Activated CD4-positive, alpha-beta T cell treated with anti-CD3 and anti-CD28 coated beads, Interleukin-2, amount 10 ng/mL, durations not matched to agents 24 days and 14 days (primary cell): ENCODE measurements at regions not wholly inside any gene's neighbourhood (a gene's known extent, or its start where the extent isn't known, plus 50 kb on each side); places are given as distances from the start of the nearest gene placed in this dataset.

Experiments used
- DNase-seq: peaks from one replicate; pipeline ENCODE4 v3.0.0; 2022
- H3K27ac Mint-ChIP-seq: one replicate; pipeline ENCODE4 v1.8.0; 2022; ENCODE audit warnings: mild to moderate bottlenecking, mixed read lengths
- H3K27me3 Mint-ChIP-seq: one replicate; pipeline ENCODE4 v1.8.0; 2022; ENCODE audit warnings: mixed read lengths
- H3K36me3 Mint-ChIP-seq: one replicate; pipeline ENCODE4 v1.8.0; 2022; ENCODE audit warnings: low read depth, mild to moderate bottlenecking, mixed read lengths
- H3K4me1 Mint-ChIP-seq: one replicate; pipeline ENCODE4 v1.8.0; 2021; ENCODE audit warnings: mixed read lengths
- H3K4me3 Mint-ChIP-seq: one replicate; pipeline ENCODE4 v1.8.0; 2022; ENCODE audit warnings: mild to moderate bottlenecking, moderate library complexity, mixed read lengths
- H3K9me3 Mint-ChIP-seq: one replicate; pipeline ENCODE4 v1.8.0; 2021; ENCODE audit warnings: mixed read lengths
- intact Hi-C: fragments of 100-400 bp; cut with micrococcal nuclease; formaldehyde crosslinking; loops from one replicate; pipeline ENCODE4 v1.15.1; 2023

- intact Hi-C loops = no loop called here
- DNase-seq = no peak
- Mint-ChIP-seq H3K36me3 (no peaks in the 10 kb centered on the region), H3K27me3 (no peaks in the 10 kb centered on the region), H3K9me3 (peaks cover 15% of the 10 kb centered on the region), H3K27ac (no peak overlapping the region), H3K4me3 (no peak overlapping the region), H3K4me1 (no peaks in the 10 kb centered on the region)
Observed at GRCh38 chr7:67762516-67762915, 765.9 kb downstream of the TYW1 start.

DNA sequence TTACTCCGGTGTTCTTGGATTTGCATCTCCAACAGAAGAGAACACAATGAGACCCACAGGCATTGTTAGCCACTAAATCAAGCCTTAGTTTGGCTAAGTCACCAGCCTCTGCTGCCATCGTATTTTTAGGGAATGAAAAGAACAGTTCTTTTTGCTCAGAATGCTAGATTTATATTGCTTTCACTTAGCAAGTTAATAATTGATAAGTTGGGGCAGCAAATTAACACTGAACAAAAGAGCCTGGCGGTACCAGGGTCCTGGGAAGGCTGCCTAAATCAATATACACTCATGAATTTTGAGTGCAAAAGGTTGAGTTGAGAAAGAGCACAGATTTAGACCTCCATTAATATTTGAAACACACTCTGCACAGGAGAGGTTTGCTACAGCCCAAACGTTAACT lies 767.7 kb downstream of the TYW1 start:
- H3K27me3 Mint-ChIP-seq = no peaks in the 10 kb centered on the region
- peaks cover 10% of the 10 kb centered on the region for H3K9me3 Mint-ChIP-seq
- no peak overlapping the region for H3K27ac Mint-ChIP-seq
- DNase-seq = no peak
- intact Hi-C loops = no loop called here
- H3K36me3 Mint-ChIP-seq = no peaks in the 10 kb centered on the region
- no peaks in the 10 kb centered on the region for H3K4me1 Mint-ChIP-seq
- H3K4me3 Mint-ChIP-seq = no peak overlapping the region

DNA sequence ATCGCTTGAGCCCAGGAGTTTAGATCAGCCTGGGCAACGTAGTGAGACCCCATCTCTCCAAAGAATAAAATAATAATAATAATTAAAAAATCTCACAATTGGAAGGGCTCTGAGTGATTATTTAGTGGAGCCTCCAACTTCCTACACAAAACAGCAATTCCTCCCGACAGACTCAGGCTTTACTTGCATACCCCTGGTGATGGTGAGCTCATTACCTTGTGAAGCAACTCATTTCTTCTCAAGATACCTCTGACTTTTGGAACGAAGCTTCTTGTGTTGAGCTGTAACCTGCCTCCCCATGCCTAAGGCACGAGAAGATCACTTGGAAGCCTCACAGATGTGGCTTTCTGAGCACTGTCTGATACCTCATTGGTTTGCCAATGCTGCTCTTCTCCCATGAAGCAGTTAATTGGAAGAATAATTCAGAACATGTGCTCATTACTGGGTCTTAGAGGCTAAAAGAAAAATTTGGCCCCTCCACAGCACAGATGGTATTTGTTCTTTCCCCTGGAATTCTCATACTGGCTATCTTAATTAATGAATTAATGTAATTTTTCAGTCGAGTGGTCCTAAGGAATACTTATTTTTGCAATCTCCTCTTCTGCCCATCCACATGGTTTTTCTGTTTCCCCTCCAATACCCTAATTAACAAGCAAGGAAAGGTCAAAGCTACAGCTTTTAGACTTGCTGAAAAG lies 769.0 kb downstream of the TYW1 start:
- Mint-ChIP-seq H3K4me1 (no peaks in the 10 kb centered on the region), H3K27ac (no peak overlapping the region), H3K36me3 (no peaks in the 10 kb centered on the region), H3K4me3 (no peak overlapping the region), H3K9me3 (peaks cover 6% of the 10 kb centered on the region), H3K27me3 (no peaks in the 10 kb centered on the region)
- intact Hi-C loops = no loop called here
- no peak for DNase-seq

- Mint-ChIP-seq H3K27me3 (no peaks in the 10 kb centered on the region), H3K36me3 (no peaks in the 10 kb centered on the region), H3K27ac (no peak overlapping the region), H3K9me3 (peaks cover 6% of the 10 kb centered on the region), H3K4me3 (no peak overlapping the region), H3K4me1 (no peaks in the 10 kb centered on the region)
- intact Hi-C loops = no loop called here
- no peak for DNase-seq
Observed at GRCh38 chr7:67766906-67767410, 770.3 kb downstream of the TYW1 start.

DNA sequence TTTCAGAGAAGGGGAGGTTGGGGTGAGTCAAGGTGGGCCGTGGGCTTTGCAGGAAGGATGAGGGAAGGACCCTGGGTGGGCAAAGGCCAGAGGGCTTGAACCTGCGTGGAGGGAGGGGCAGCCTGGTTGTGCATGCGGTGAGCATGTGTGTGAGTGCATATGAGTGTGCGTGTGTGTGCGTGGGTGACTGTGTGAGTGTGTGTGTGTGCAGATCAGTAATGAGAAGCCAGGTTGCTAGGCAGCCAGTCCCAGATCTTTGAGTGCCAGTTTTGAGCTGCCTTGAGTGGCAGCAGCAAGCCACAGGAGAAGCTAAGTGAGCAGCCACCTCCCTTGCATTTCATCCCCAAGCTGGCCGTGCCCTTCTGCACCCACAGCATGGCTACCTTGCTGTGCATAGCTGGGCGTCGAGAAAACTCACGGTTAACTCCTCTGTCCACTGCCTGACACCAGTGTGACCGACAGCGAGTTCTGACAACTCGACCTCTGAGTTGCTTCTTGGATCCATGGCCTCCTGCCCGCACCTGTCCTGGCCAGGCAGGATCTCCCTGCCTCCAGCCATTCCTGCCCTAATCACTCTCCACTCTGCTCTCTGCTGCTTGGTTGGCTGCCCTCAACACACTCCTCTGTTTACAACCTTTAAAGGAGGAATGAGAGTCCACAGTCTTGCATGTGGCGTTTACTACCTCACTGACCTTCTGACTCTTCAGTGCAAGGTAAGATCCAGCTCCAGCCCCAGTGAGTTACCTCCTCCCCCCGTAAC lies 775.4 kb downstream of the TYW1 start:
- H3K36me3 Mint-ChIP-seq = no peaks in the 10 kb centered on the region
- no peak overlapping the region for H3K4me3 Mint-ChIP-seq
- H3K9me3 Mint-ChIP-seq = peaks cover 12% of the 10 kb centered on the region
- H3K4me1 Mint-ChIP-seq = no peaks in the 10 kb centered on the region
- H3K27ac Mint-ChIP-seq = no peak overlapping the region
- intact Hi-C loops = no loop called here
- DNase-seq = no peak
- no peaks in the 10 kb centered on the region for H3K27me3 Mint-ChIP-seq

GRCh38 chr7:67773081-67773480 lies 776.4 kb downstream of the TYW1 start:
- no peaks in the 10 kb centered on the region for H3K27me3 Mint-ChIP-seq
- H3K9me3 Mint-ChIP-seq = peaks cover 7% of the 10 kb centered on the region
- H3K27ac Mint-ChIP-seq = no peak overlapping the region
- DNase-seq = no peak
- no peaks in the 10 kb centered on the region for H3K36me3 Mint-ChIP-seq
- intact Hi-C loops = no loop called here
- H3K4me3 Mint-ChIP-seq = no peak overlapping the region
- no peaks in the 10 kb centered on the region for H3K4me1 Mint-ChIP-seq

DNA sequence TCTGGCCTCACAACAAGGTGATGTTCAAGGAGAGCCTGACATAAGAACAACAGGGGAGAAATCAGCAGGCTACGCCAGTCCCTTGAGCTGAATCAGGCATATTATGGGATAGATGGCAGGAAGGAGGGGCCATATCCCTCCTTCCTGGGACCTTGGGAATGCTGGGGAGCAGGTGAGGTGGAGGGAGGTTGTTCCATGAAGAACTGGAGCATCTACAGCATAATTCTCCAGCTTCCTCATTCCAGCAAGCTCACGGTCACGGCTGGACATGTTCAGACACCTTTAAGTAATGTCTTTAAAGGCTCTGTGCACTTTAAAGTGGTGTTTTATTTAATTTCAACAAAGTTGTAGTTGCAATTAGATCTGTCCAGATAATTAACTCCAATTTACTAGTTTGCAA lies 780.5 kb downstream of the TYW1 start:
- Mint-ChIP-seq H3K27me3 (no peaks in the 10 kb centered on the region), H3K9me3 (peaks cover 18% of the 10 kb centered on the region), H3K36me3 (no peaks in the 10 kb centered on the region), H3K4me3 (no peak overlapping the region), H3K4me1 (no peaks in the 10 kb centered on the region), H3K27ac (no peak overlapping the region)
- no peak for DNase-seq
- intact Hi-C loops = no loop called here

DNA sequence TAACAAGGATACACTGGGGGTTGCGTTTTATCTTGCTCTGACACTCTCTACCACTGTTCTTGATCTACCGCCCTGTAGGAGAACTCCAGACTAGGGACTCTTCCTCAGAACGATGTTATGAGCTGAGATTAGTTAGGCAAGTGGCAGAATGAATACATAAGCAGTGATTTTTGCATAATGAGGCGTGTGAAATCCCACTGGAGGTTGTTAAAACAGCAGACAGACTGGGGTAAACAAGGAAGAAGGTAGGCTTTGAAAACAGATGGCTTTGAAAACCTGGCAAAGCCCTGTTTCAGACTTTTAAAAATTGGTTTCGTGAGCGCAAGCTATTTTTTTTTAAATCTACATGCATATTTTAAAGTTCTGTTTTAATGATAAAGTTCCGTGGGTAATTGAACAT lies 785.2 kb downstream of the TYW1 start:
- no peak overlapping the region for H3K4me3 Mint-ChIP-seq
- intact Hi-C loops = no loop called here
- H3K27ac Mint-ChIP-seq = no peak overlapping the region
- H3K36me3 Mint-ChIP-seq = no peaks in the 10 kb centered on the region
- H3K4me1 Mint-ChIP-seq = no peaks in the 10 kb centered on the region
- peaks cover 20% of the 10 kb centered on the region for H3K9me3 Mint-ChIP-seq
- no peak for DNase-seq
- no peaks in the 10 kb centered on the region for H3K27me3 Mint-ChIP-seq

DNA sequence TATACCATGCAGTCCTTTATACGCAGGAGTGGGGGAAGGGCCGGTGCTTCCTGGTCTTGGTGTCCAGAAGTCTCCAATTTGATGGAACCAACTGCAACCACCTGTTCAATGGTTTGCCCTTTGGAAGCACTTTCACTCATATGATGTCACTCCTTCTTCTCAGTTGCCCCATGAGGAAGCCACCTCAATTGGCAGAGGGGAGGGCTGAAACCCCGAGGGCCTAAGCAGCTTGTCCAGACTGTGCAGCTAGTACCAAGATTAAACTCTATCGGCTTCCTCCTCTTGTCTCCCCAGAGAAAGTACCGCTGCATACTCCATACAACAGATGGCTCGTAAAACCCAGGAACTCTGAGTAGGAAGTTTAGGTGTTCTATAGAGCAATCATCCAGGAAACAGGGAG lies 789.4 kb downstream of the TYW1 start:
- no peaks in the 10 kb centered on the region for H3K27me3 Mint-ChIP-seq
- H3K36me3 Mint-ChIP-seq = no peaks in the 10 kb centered on the region
- DNase-seq = no peak
- intact Hi-C loops = no loop called here
- H3K4me1 Mint-ChIP-seq = no peaks in the 10 kb centered on the region
- no peak overlapping the region for H3K27ac Mint-ChIP-seq
- H3K4me3 Mint-ChIP-seq = no peak overlapping the region
- H3K9me3 Mint-ChIP-seq = peaks cover 34% of the 10 kb centered on the region

DNA sequence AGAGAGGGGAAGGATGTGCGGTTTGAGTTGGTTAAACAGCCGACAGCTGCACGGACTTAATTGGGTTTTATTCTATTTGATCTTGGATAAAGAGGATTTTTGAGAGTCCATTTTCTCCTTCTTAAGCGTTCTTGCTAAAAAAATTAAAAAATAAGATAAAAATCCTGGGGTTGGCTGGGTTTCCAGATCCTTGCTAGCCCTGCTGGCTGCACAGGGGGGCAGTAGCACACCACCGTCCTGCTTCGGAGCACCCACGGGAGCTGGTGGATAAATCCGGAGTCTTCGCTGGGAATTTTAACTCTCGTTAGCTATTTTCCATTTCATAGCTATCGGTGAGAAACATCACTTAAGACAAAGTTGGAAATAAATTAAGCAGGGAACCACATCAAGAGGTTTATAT lies 792.0 kb downstream of the TYW1 start:
- DNase-seq = no peak
- no peak overlapping the region for H3K4me3 Mint-ChIP-seq
- H3K9me3 Mint-ChIP-seq = peaks cover 45% of the 10 kb centered on the region
- intact Hi-C loops = no loop called here
- no peaks in the 10 kb centered on the region for H3K27me3 Mint-ChIP-seq
- H3K4me1 Mint-ChIP-seq = no peaks in the 10 kb centered on the region
- H3K27ac Mint-ChIP-seq = no peak overlapping the region
- H3K36me3 Mint-ChIP-seq = no peaks in the 10 kb centered on the region

GRCh38 chr7:67791918-67792317 lies 795.3 kb downstream of the TYW1 start:
- Mint-ChIP-seq H3K27ac (no peak overlapping the region), H3K36me3 (no peaks in the 10 kb centered on the region), H3K9me3 (peaks cover 47% of the 10 kb centered on the region), H3K27me3 (no peaks in the 10 kb centered on the region), H3K4me1 (no peaks in the 10 kb centered on the region), H3K4me3 (no peak overlapping the region)
- DNase-seq = no peak
- intact Hi-C loops = no loop called here

DNA sequence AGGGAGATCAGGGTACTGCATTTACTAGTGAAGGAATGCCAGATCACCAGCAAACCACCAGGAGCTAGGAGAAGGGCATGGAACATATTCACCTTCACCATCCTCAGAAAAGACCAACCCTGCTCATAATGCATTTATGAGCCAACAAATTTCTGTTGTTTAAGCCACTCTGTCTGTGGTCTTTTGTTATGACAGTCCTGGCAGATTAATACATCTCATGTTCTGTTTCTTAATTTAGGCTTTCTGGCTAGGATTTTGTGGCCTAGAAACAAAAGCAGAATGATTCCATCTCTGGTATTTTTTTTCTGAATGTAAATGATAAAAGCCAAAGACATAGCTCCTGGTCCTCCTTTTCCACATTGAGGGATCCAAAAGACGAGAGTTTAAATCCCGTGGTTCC lies 797.9 kb downstream of the TYW1 start:
- no peak overlapping the region for H3K27ac Mint-ChIP-seq
- peaks cover 39% of the 10 kb centered on the region for H3K9me3 Mint-ChIP-seq
- no peaks in the 10 kb centered on the region for H3K36me3 Mint-ChIP-seq
- H3K4me1 Mint-ChIP-seq = no peaks in the 10 kb centered on the region
- no peaks in the 10 kb centered on the region for H3K27me3 Mint-ChIP-seq
- intact Hi-C loops = no loop called here
- no peak for DNase-seq
- no peak overlapping the region for H3K4me3 Mint-ChIP-seq

- no peaks in the 10 kb centered on the region for H3K36me3 Mint-ChIP-seq
- H3K27ac Mint-ChIP-seq = no peak overlapping the region
- H3K4me3 Mint-ChIP-seq = no peak overlapping the region
- intact Hi-C loops = no loop called here
- H3K9me3 Mint-ChIP-seq = peaks cover 17% of the 10 kb centered on the region
- DNase-seq = no peak
- H3K4me1 Mint-ChIP-seq = no peaks in the 10 kb centered on the region
- no peaks in the 10 kb centered on the region for H3K27me3 Mint-ChIP-seq
Observed at GRCh38 chr7:67803789-67804188, 807.2 kb downstream of the TYW1 start.

DNA sequence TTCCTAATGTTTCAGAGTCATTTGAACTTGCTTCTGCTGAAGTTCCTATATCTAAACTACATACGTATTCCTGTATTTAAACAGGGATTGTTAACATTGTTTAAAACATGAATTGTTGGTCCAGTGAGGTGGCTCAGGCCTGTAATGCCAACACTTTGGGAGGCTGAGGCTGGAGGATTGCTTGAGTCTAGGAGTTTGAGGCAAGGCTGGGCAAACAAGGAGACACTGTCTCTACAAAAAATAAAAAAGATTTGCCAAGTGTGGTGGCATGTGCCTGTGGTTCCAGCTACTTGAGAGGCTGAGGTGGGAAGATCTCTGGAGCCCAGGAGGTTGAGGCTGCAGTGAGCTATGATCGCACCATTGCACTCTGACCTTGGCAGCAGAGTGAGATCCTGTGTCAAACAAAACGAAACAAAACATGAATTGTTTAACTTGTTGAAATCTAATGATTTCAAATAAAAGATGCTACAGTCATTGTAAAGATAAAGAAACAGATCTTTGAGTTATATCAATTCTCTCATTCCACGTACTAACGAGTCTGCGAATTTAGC lies 809.4 kb downstream of the TYW1 start:
- DNase-seq = no peak
- Mint-ChIP-seq H3K27me3 (no peaks in the 10 kb centered on the region), H3K4me3 (no peak overlapping the region), H3K4me1 (no peaks in the 10 kb centered on the region), H3K36me3 (no peaks in the 10 kb centered on the region), H3K27ac (no peak overlapping the region), H3K9me3 (peaks cover 11% of the 10 kb centered on the region)
- intact Hi-C loops = no loop called here
